ENCODE measurements at regions not wholly inside any gene's neighbourhood (a gene's known extent, or its start where the extent isn't known, plus 50 kb on each side); places are given as distances from the start of the nearest gene placed in this dataset.

GRCh38 chr3:127093312-127093711, 99.6 kb upstream of the PRR23E start:
- DNase-seq (ENCODE audit: low spot score): no peak
- TF ChIP-seq CTCF (IDR thresholded peaks at IDR 0.05): no peak
- no peak for ATAC-seq (ENCODE audit: low FRiP score)

- TF ChIP-seq CTCF (IDR thresholded peaks at IDR 0.05): no peak
- DNase-seq (ENCODE audit: low spot score) (no peak), ATAC-seq (ENCODE audit: low FRiP score) (no peak)
Observed at GRCh38 chr3:127095774-127096173, 97.2 kb upstream of the PRR23E start.

- DNase-seq (ENCODE audit: low spot score) (no peak), ATAC-seq (ENCODE audit: low FRiP score) (no peak)
- TF ChIP-seq CTCF (IDR thresholded peaks at IDR 0.05): no peak
Observed at GRCh38 chr3:127096256-127097071, 96.5 kb upstream of the PRR23E start.

GRCh38 chr3:127097072-127097405, 95.9 kb upstream of the PRR23E start:
- no peak for DNase-seq (ENCODE audit: low spot score)
- no peak for TF ChIP-seq CTCF (IDR thresholded peaks at IDR 0.05)

GRCh38 chr3:127097481-127097880, 95.5 kb upstream of the PRR23E start:
- DNase-seq (ENCODE audit: low spot score): no peak
- TF ChIP-seq CTCF (IDR thresholded peaks at IDR 0.05): no peak
- ATAC-seq (ENCODE audit: low FRiP score): no peak

More at GRCh38 chr3:127097072-127097405, 95.9 kb upstream of the PRR23E start:
- no peak for ATAC-seq (ENCODE audit: low FRiP score)

- ATAC-seq (ENCODE audit: low FRiP score) (no peak), DNase-seq (ENCODE audit: low spot score) (no peak)
- TF ChIP-seq CTCF (IDR thresholded peaks at IDR 0.05): no peak
Observed at GRCh38 chr3:127099982-127100381, 92.9 kb upstream of the PRR23E start.
